HCT116 (cell line): ENCODE measurements at regions not wholly inside any gene's neighbourhood (a gene's known extent, or its start where the extent isn't known, plus 50 kb on each side); places are given as distances from the start of the nearest gene placed in this dataset.

Experiments used
- ATF3 ChIP-seq: IDR thresholded peaks from 2 replicates; pipeline ENCODE4 v1.6.1; 2012
- EZH2 ChIP-seq: fragments of 200-600 bp; sonication (generic); IDR thresholded peaks from 2 replicates; pipeline ENCODE4 v1.6.1; 2017; ENCODE audit warnings: antibody characterized with exemption, mixed run types
- MAX ChIP-seq: IDR thresholded peaks from 2 replicates; pipeline ENCODE4 v1.6.1; 2012
- POLR2A ChIP-seq: IDR thresholded peaks from 2 replicates; pipeline ENCODE4 v1.7.0; 2011; ENCODE audit warnings: borderline replicate concordance; ENCODE audit not compliant: insufficient read depth, insufficient read length; ENCODE audit errors: extremely low read depth
- POLR2AphosphoS5 ChIP-seq: IDR thresholded peaks from 2 replicates; pipeline ENCODE4 v1.6.1; 2011; ENCODE audit warnings: mild to moderate bottlenecking, low read depth, low read length, moderate library complexity
- RAD21 ChIP-seq: IDR thresholded peaks from 2 replicates; pipeline ENCODE4 v1.6.1; 2012; ENCODE audit warnings: low read depth, mild to moderate bottlenecking
- SP1 ChIP-seq: IDR thresholded peaks from 2 replicates; pipeline ENCODE4 v1.6.1; 2012; ENCODE audit warnings: low read depth
- TCF7L2 ChIP-seq: IDR thresholded peaks from 2 replicates; pipeline ENCODE4 v1.7.0; 2011; ENCODE audit warnings: borderline replicate concordance, inconsistent platforms; ENCODE audit not compliant: insufficient read depth, insufficient read length; ENCODE audit errors: extremely low read depth
- TF ChIP-seq, protein P1 (sequence below), 3 experiments: fragments of 200-600 bp in 1 of 3; sonication (generic) in 1 of 3; IDR thresholded peaks in 2 of 3; conservative IDR thresholded peaks in 1 of 3; 2 replicates each; pipeline ENCODE4 v1.5.1; 2012 to 2017; ENCODE audit warnings: low read depth in 2 of 3, low read length in 2 of 3, antibody characterized with exemption in 1 of 3, borderline replicate concordance in 1 of 3, control low read depth in 1 of 3, mild to moderate bottlenecking in 1 of 3, mixed read lengths in 1 of 3, mixed run types in 1 of 3, moderate library complexity in 1 of 3; ENCODE audit not compliant: insufficient read depth in 1 of 3

DNA sequence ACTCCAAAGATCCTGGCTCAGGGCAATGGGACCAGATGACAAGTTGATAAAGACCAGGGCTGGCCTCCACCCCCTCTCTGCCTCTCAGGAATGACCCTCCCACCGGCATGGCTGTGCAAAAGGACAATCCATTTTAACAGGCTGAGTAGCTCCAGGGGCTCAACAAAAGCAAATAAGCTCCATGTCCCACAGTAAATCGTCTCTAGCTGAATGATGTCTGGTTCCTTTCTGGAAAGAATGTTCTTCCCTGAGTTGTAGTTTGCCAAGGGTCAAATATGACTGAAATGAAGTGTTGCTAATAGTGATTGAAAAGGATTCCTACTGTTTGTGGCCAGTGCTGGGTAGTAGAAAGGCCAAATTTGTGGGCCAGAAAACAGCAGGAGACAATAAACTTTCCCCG is 434.4 kb upstream of the ETAA1 start:
- no peak for TF ChIP-seq ATF3
- no peak for TF ChIP-seq MAX
- TF ChIP-seq TCF7L2: no peak
- TF ChIP-seq RAD21: no peak
- TF ChIP-seq, protein P1, sequence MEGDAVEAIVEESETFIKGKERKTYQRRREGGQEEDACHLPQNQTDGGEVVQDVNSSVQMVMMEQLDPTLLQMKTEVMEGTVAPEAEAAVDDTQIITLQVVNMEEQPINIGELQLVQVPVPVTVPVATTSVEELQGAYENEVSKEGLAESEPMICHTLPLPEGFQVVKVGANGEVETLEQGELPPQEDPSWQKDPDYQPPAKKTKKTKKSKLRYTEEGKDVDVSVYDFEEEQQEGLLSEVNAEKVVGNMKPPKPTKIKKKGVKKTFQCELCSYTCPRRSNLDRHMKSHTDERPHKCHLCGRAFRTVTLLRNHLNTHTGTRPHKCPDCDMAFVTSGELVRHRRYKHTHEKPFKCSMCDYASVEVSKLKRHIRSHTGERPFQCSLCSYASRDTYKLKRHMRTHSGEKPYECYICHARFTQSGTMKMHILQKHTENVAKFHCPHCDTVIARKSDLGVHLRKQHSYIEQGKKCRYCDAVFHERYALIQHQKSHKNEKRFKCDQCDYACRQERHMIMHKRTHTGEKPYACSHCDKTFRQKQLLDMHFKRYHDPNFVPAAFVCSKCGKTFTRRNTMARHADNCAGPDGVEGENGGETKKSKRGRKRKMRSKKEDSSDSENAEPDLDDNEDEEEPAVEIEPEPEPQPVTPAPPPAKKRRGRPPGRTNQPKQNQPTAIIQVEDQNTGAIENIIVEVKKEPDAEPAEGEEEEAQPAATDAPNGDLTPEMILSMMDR (IDR thresholded peaks at IDR 0.05 in 2 of 3, conservative IDR thresholded peaks at IDR 0.05 in 1 of 3; ENCODE audit: borderline replicate concordance in 1 of 3, insufficient read depth in 1 of 3, low read depth in 2 of 3, low read length in 2 of 3): no peak
- TF ChIP-seq SP1: no peak
- no peak for TF ChIP-seq EZH2
- TF ChIP-seq POLR2A: no peak
- no peak for TF ChIP-seq POLR2AphosphoS5
